ENCODE measurements at regions not wholly inside any gene's neighbourhood (a gene's known extent, or its start where the extent isn't known, plus 50 kb on each side); places are given as distances from the start of the nearest gene placed in this dataset.

DNA sequence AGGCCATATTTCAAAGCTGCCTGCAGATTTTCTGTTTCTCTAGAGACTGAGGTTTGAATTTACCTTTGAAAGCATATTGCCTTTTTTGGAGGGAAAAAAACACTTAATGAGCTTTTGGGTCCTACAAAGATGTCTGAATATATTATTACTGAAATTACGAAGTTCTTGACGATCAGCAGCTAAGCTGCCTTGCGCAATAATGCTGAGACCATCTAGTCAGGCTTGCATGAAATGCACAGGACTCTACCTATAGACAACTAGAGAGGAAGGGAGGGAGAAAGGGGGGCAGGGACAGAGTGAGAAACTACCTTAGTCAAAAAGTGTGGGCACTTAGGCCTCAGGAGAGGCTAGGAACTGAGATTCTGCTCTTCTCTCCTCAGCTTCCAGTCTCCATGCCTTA is 175.9 kb upstream of the KIF2A start:
- ChIA-PET POLR2A (interaction anchor here (0.6 kb wide), 1 partner anchor 520 kb away, joined by 3 read pairs; no protein-coding TSS in a partner anchor), CTCF (interaction anchor here (0.6 to 1.0 kb wide), 3 partner anchors 14 to 253 kb away, joined by 3 read pairs; no protein-coding TSS in a partner anchor)
- no peaks in the 10 kb centered on the region for H3K36me3 Mint-ChIP-seq (ENCODE audit: low read depth)
- H3K27ac Mint-ChIP-seq, result no peak overlapping the region
- DNase-seq, result no peak
- no peaks in the 10 kb centered on the region for H3K9me3 Mint-ChIP-seq
- H3K27me3 Mint-ChIP-seq, result no peaks in the 10 kb centered on the region
- H3K4me1 Mint-ChIP-seq (ENCODE audit: low read depth), result no peaks in the 10 kb centered on the region
- no peak for ATAC-seq
- TF ChIP-seq, protein P1, sequence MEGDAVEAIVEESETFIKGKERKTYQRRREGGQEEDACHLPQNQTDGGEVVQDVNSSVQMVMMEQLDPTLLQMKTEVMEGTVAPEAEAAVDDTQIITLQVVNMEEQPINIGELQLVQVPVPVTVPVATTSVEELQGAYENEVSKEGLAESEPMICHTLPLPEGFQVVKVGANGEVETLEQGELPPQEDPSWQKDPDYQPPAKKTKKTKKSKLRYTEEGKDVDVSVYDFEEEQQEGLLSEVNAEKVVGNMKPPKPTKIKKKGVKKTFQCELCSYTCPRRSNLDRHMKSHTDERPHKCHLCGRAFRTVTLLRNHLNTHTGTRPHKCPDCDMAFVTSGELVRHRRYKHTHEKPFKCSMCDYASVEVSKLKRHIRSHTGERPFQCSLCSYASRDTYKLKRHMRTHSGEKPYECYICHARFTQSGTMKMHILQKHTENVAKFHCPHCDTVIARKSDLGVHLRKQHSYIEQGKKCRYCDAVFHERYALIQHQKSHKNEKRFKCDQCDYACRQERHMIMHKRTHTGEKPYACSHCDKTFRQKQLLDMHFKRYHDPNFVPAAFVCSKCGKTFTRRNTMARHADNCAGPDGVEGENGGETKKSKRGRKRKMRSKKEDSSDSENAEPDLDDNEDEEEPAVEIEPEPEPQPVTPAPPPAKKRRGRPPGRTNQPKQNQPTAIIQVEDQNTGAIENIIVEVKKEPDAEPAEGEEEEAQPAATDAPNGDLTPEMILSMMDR (IDR thresholded peaks at IDR 0.05), result no peak
- intact Hi-C loops (cut with micrococcal nuclease), result no loop called here
- no peak overlapping the region for H3K4me3 Mint-ChIP-seq

DNA sequence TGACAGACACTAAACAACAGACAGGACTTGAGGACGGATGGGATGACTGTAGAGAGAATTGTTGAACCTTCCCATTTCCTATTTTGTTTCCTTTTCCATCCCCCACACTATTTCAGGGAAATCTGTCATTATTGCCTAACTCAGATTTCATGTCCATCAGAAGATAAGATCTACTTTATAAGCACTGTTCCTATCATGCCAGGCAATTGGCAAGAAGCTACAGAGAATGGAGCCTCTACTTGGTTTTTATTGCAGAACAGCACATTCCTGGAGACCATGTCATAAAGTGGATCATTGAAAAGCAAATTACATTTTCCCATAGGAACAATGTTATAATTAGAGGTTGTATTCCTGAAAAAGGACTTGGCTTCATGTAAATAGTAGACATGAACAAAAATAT is 173.7 kb upstream of the KIF2A start:
- Mint-ChIP-seq H3K4me3 (no peak overlapping the region), H3K4me1 (ENCODE audit: low read depth) (no peaks in the 10 kb centered on the region), H3K36me3 (ENCODE audit: low read depth) (no peaks in the 10 kb centered on the region), H3K27me3 (peaks cover 2% of the 10 kb centered on the region), H3K9me3 (no peaks in the 10 kb centered on the region), H3K27ac (no peak overlapping the region)
- ChIA-PET POLR2A (no interaction called here), CTCF (no interaction called here)
- intact Hi-C loops (cut with micrococcal nuclease), result no loop called here
- TF ChIP-seq, protein P1 (IDR thresholded peaks at IDR 0.05), result no peak
- no peak for ATAC-seq
- no peak for DNase-seq

- POLR2A ChIA-PET, result no interaction called here
- no peak overlapping the region for H3K27ac Mint-ChIP-seq
- no peaks in the 10 kb centered on the region for H3K9me3 Mint-ChIP-seq
- H3K27me3 Mint-ChIP-seq, result peaks cover 2% of the 10 kb centered on the region
- CTCF ChIA-PET, result no interaction called here
- ATAC-seq (no peak), DNase-seq (no peak)
- intact Hi-C loops (cut with micrococcal nuclease), result no loop called here
- no peaks in the 10 kb centered on the region for H3K36me3 Mint-ChIP-seq (ENCODE audit: low read depth)
- no peak overlapping the region for H3K4me3 Mint-ChIP-seq
- H3K4me1 Mint-ChIP-seq (ENCODE audit: low read depth), result no peaks in the 10 kb centered on the region
- TF ChIP-seq, protein P1 (IDR thresholded peaks at IDR 0.05), result no peak
Measured at GRCh38 chr5:62133426-62133825, 172.6 kb upstream of the KIF2A start.

DNA sequence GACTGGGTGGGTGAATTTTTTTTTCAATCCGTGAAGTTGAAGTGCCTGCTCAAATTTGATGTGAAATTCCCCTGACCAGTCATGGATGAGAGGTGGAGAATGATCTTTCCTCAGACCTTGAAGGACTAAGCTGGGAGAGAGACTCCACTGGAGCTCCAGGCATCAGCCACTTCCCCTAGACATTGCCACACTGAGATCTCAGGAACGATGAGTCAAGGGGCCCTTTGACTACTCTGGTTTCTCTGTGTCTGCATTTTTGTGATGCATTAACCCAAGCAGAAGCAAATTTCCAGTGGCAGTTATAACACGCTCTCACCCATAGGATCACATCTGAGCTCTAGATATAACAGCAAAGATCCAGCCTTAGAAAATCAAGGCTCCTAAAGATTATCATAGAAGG is 171.2 kb upstream of the KIF2A start:
- TF ChIP-seq, protein P1 (IDR thresholded peaks at IDR 0.05), result no peak
- ChIA-PET POLR2A (no interaction called here), CTCF (no interaction called here)
- Mint-ChIP-seq H3K4me3 (no peak overlapping the region), H3K27me3 (peaks cover 6% of the 10 kb centered on the region), H3K4me1 (ENCODE audit: low read depth) (no peaks in the 10 kb centered on the region), H3K27ac (no peak overlapping the region), H3K9me3 (no peaks in the 10 kb centered on the region), H3K36me3 (ENCODE audit: low read depth) (no peaks in the 10 kb centered on the region)
- DNase-seq (no peak), ATAC-seq (no peak)
- intact Hi-C loops (cut with micrococcal nuclease), result no loop called here

- no peak overlapping the region for H3K27ac Mint-ChIP-seq
- CTCF ChIA-PET, result no interaction called here
- no peaks in the 10 kb centered on the region for H3K36me3 Mint-ChIP-seq (ENCODE audit: low read depth)
Measured at GRCh38 chr5:62137628-62138027, 168.4 kb upstream of the KIF2A start.

More at GRCh38 chr5:62137628-62138027, 168.4 kb upstream of the KIF2A start:
- ATAC-seq (no peak), DNase-seq (no peak)
- H3K4me1 Mint-ChIP-seq (ENCODE audit: low read depth), result no peaks in the 10 kb centered on the region
- intact Hi-C loops (cut with micrococcal nuclease), result no loop called here
- POLR2A ChIA-PET, result no interaction called here
- peaks cover 12% of the 10 kb centered on the region for H3K27me3 Mint-ChIP-seq
- no peaks in the 10 kb centered on the region for H3K9me3 Mint-ChIP-seq
- H3K4me3 Mint-ChIP-seq, result no peak overlapping the region
- TF ChIP-seq, protein P1 (IDR thresholded peaks at IDR 0.05), result no peak

Data from activated CD8-positive, alpha-beta T cell treated with anti-CD3 and anti-CD28 coated beads for 36 hours (primary cell).